ENCODE measurements at regions not wholly inside any gene's neighbourhood (a gene's known extent, or its start where the extent isn't known, plus 50 kb on each side); places are given as distances from the start of the nearest gene placed in this dataset.

GRCh38 chr6:138695193-138695592 is 78.4 kb upstream of the CCDC28A start:
- no peak for DNase-seq (ENCODE audit: low read depth)

GRCh38 chr6:138714493-138714892 is 59.1 kb upstream of the CCDC28A start:
- DNase-seq (ENCODE audit: low read depth): no peak

GRCh38 chr6:138716013-138716412 is 57.6 kb upstream of the CCDC28A start:
- no peak for DNase-seq (ENCODE audit: low read depth)

- DNase-seq (ENCODE audit: low read depth): no peak
Measured at GRCh38 chr6:138716971-138717665, 56.5 kb upstream of the CCDC28A start.

GRCh38 chr6:138719011-138719635 is 54.4 kb upstream of the CCDC28A start:
- no peak for DNase-seq (ENCODE audit: low read depth)

- DNase-seq (ENCODE audit: low read depth): no peak
Measured at GRCh38 chr6:138719744-138720143, 53.8 kb upstream of the CCDC28A start.

GRCh38 chr6:138722425-138723371 is 50.9 kb upstream of the CCDC28A start:
- DNase-seq (ENCODE audit: low read depth): no peak
